IPS DF 4.7 (cell line): ENCODE measurements at regions not wholly inside any gene's neighbourhood (a gene's known extent, or its start where the extent isn't known, plus 50 kb on each side); places are given as distances from the start of the nearest gene placed in this dataset.
A peak's percentile ranks its signal among the peaks of the same experiment; 100 is the strongest.
"Not testable (repeated sequence)": the region's sequence is repeated elsewhere in the genome, so short reads cannot be mapped to it uniquely, and the experiment has no call there.

Experiments used
- DNase-seq: peaks from one replicate; pipeline ENCODE4 v3.0.0-alpha.2; 2013; ENCODE audit warnings: low spot score; ENCODE audit errors: extremely low read depth

DNA sequence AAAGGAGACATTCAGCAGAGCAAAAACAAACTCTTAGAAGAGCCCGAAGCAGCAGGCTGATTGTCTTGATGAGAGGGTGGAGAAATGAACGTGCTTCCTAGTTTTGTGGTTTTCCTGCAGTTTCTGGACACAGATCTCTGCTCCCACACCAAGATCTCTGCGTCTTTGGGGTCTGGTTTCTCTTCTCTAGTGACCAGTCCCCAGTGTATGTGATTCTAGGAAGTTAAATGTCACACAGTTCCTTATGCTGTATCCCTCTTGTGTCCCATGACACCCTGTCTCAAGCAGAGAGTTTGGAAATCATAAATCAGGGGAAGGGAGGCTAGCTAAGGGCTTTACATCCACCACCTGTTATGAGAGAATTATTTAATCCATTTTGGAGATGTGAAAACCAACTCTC is 55.4 kb upstream of the KLF14 start:
- DNase-seq: no peak

DNA sequence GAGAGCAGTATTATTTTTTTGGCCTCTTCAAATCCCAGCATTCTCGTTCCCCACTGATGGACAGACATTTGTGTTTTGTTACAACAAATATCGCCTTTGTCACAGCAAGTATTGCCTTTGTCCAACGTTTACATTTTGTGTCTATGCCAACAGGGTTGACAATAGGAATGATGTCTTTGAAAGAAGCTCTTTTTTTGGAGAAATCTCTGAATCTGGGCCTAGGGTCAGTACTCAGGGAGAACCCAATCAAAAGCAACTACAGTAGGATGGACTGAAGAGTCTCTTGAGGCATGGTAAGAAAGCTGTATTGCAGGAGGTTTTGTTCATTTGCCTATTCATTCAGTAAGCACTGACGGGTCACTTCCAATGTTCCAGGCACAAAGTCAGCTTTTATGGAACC is 57.7 kb upstream of the KLF14 start:
- DNase-seq: no peak

DNA sequence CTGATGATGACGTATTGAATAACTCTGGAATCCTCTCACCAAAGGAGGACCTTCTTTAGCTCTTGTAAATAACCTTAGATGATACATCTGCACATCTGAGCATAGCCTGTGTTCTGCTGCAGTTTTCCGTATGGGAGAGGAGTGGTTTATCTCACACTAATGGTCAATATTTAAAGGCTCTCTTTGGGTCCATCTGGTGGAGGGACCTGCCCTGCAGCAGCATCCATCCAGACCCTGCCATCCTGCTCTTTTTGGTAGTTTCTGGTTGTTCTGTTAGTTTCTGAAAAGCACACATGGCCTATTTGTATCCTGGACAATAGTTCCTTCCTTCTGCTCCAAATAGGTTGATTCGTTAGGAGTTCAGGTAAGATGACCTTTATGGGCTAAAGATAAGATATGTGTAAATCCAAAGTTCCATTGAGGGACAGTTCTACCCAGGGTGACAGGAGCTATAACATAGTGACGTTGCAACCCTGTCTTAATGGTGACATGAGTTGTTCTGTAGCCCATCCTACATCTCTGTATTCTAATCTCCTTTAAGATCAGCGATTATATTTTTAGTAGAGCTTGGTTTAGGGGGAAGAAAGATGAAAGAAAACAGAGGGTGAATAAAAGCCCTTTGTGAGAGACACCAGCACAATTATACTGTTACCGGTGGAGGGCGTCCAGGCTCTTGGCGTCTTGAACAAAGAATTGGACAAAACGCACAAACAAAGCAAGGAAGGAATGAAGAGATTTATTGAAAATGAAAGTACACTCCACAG is 60.0 kb upstream of the KLF14 start:
- no peak for DNase-seq

DNA sequence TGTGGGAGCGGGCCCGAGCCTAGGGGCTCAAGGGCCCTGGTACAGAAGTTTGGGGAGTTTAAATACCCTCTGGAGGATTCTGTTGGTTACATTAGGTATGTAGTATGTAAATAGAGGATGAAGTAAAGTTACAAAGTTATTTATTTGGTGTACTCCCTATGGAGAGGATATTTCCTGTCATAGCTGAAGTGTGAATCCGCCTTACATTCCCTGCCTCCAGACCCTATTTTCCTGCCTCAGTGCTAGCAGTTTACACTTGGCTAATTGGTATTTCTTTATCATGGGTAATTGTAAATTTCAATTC is 60.6 kb upstream of the KLF14 start:
- DNase-seq: no peak

DNA sequence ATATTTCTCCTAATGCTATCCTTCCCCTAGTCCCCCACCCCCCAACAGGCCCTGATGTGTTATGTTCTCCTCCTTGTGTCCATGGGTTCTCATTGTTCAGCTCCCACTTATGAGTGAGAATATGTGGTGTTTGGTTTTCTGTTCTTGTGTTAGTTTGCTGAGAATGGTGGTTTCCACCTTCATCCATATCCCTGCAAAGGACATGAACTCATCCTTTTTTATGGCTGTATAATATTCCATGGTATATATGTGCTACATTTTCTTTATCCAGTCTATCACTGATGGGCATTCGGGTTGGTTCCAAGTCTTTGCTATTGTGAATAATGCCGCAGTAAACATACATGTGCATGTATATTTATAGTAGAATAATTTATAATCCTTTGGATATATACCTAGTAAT is 62.4 kb upstream of the KLF14 start:
- not testable (repeated sequence) for DNase-seq

DNA sequence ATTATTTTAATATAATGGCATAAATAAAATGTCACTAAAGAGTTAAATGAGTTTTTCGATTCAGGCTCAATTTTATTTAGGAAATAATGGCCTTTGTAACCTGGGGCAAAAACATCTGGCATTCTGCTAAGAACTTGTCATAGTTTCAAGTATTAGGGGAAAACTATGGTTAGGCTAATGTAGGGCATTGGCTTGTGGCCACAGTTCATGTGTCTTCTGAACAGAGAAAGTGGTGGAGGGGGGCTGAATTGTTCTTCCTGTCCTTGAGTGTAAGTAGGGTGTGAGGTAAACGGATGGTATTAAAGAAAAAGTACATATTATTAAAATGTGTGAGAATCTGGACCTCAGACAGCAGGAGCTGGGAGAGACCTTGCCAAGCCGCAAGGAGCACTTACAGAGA is 69.1 kb upstream of the KLF14 start:
- no peak for DNase-seq

DNA sequence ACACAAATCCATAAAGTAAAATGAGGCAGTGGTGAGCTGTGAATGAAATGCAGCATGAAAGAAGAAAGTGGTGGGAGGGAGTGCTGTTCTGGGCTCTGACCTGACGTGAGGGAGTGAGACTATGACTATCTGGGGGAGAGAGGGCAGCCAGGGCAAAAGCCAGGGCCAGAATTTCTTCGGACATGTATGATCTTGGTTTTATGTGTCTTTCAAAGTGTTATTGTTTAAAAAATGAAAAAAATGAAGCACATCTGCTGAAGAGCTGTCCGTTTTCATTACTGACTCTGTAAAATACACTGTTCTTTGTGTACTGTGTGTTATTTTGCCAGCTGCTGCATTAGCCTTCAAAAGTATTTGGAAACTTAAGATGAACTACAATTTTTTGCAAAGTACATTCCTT is 70.2 kb upstream of the KLF14 start:
- no peak for DNase-seq

DNA sequence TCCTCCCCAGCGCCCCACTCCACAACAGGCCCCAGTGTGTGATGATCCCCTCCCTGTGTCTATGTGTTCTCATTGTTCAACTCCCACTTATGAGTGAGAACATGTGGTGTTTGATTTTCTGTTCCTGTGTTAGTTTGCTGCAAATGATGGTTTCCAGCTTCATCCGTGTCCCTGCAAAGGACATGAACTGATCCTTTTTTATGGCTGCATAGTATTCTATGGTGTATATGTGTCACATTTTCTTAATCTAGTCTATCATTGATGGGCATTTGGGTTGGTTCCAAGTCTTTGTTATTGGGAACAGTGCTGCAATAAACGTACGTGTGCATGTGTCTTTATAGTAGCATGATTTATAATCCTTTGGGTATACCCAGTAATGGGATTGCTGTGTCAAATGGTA is 78.8 kb upstream of the KLF14 start:
- not testable (repeated sequence) for DNase-seq

DNA sequence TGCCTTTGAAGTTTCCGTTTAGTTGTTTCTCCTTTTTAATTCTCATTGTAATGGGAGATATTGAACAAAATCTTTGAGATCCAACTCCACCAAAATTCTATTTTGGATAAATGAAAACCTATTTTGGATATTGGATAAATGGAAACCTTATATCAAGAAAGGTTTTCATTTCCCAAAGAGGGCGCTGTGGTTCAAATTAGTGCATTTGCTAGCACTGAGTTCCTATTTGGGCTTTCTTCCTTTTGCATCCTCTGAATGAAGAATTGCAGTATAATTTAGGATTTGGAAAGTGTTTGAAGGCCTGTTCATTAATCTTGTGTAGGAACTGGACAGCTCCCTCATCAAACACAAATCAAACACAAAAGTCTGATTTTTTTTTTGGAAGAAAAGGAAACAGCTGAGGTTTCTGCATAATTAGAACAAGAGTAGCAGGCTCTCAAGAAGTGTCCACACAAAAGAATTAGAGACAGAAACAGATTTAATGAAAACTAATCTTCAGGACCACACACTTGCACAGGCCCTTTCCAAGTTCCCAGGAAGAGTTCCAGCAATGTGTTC is 80.8 kb upstream of the KLF14 start:
- DNase-seq: peak; percentile 3

DNA sequence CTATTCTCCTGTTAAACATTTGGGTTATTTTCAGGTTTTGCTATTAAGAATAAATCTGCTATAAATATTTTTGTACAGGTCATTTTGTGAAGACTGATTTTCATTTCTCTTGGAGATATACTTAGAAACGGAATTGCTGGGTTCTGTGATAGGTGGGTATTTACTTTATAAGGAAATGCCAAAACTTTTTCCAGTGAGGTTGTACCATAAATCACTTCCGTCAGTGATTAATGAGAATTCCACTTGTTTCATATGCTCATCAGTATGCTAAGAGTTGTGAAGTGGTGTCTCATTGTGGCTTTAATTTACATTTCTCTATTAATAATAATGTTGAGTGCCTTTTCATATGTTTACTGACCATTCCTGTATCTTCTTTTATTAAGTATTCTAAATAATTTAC is 84.0 kb upstream of the KLF14 start:
- DNase-seq: no peak

DNA sequence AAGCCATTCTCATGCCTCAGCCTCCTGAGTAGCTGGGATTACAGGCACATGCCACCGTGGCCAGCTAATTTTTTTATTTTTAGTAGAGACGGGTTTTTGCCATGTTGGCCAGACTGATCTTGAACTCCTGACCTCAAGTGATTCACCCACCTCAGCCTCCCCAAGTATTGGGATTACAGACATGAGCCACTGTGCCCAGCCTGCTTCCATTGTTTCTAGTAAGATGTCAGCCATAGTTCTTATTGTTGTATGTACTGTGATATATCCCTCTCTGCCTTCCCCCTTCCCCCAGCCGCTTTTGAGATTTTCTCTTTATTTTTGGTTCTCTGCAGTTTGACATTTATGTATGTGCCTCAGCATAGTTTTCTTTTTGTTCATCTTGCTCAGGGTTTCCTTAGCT is 87.9 kb upstream of the KLF14 start:
- DNase-seq: no peak

DNA sequence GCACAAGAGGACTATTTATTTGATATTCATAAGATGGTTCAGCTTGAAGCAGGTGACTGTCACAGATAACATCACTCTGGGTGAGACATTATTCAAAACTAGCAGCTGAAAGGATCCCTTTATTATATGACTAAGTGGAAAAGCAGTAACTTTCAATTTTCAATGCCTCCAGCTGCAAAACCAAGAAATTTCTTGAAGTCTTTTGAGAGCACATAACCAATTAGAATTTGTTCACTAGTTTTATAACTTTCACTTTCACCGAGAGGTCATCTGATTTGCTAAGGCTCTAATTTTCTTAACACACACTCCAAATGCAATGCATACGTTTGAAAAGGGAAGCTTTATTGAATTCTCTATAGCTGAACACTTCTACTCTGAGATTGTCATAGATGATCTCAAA is 88.6 kb upstream of the KLF14 start:
- DNase-seq: no peak

DNA sequence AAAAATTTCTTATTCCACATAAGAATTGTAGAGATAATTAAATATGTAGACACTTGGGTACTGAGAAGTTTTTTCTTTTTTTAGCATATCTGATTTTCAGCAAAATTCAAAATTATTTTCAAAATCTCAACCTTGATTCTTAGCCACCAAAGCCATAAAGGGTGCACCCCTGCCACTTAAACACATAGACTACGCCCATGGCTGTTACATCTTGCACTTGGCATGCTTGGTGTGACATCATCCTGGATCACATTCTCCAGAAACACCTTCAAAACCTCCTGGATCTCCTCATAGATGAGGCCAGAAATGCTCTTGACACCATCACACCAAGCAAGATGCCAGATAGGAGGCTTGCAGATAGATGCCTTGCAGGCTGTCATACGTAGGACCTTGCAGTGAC is 89.1 kb upstream of the KLF14 start:
- DNase-seq: no peak

DNA sequence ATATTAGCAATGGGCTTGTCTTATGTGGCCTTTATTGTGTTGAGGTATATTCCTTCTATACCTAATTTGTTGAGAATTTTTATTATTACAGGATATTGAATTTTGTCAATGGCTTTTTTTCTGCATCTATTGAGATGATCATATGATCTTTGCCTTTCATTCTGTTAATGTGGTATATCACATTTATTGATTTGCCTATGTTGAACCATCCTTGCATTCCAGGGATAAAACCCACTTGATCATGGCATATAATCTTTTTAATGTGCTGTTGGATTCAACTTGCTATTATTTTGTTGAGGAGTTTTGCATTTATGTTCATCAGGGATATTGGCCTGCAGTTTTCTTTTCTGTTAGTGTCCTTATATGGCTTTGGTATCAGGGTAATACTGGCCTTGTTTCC is 91.8 kb upstream of the KLF14 start:
- no peak for DNase-seq

DNA sequence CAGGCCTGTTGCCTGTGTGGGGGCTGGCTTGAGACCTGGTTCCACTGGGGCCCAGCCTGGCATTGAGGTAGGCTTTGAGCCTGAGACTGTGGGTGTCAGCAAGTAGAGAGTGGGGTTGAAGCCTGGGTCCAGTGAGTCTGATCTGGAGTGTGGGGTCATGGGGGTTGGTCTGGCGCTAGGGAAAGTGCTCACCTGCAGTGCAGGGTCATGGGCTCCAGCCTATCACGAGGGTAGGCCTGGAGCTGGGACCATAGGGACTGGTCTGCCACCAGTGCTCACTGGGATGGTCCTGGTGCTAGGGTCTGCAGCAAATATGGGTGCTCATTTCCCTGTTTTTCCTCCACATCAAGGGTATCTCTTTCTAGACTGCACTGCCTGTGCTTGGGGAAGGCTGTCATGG is 95.4 kb upstream of the KLF14 start:
- no peak for DNase-seq

DNA sequence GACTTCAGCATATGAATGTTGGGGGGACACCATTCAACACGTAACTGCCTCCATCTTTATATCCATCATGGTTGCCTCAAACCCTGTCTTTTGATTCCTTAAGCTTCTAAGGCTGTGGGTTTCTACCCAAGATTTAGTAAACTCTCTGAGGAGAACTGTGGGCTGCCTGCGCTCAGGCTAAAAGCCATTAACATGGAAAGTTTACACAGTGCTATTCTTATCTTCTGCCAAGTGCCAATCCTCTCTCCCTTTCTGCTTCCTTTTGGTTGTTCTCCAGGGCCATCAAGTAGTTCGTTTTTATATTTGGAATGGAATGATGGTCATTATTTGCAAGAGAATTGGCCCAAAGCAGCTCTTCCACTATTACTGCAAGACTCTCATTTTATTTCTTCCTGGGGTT is 97.3 kb upstream of the KLF14 start:
- DNase-seq: no peak

DNA sequence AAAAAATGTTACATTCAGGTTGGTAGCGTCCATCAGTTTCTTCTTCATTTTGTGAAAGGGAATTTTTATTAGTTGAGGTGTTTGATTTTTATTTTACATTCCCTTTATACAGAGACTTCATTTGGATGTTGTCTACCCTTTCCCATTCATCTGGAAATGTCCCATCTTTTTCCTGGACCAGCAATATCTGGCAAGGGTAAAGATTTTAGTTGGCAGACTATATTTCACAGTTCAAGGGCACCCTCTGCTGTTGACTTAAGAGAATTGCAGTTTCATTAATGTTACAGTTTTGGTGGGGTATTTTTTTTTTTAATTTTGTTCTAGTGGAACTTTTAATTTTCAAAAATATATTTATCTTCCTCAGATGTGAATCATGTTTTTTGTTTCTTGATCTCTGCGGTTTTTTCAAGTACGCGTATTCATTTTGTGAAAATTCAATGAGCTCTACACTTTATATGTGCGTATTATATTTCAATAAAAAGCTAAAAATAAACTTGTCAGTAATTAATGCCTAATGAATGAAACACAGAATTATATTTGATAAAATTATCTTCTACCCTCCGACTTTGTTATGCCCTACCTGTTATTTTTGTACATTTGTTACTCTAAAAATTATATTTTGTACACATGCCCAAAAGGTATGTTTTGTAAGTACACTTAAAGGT is 97.9 kb upstream of the KLF14 start:
- peak; percentile 1 for DNase-seq

DNA sequence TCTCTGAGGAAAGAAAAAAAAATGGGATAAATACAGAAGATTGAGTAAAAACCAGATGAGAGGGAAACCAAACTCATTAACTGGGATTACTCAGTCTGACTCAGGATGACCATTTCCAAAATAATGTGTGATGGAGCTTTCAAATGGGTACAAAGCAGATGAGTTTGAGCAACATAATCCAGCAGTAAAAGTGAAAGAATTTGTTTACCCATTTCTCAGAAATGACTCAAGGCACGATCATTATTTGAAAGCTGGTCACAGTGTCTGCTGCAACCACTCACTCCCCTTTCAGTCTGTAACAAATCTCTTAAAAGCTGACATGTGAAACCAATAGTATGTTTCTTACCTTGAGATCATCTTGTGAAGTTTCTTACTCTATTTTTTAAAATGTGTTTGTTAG is 104.7 kb upstream of the KLF14 start:
- no peak for DNase-seq

DNA sequence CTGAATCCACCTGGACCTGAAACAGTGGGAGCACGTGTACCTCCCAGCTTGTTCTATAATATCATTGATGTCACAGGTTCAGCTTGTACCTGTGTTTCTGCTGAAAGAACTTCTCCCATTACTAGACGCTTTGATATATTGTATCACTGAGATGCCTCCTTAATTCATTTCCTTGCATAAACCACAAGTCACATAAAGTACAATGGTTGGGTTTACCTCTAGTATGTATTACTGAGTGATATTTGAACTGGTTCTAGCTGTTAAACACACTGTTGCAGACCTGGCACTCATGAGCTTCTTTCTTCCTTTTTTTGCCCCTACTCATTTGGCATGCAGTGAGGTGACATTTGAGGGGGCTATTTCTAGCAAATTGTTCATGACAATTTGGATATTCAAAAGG is 106.6 kb upstream of the KLF14 start:
- no peak for DNase-seq

DNA sequence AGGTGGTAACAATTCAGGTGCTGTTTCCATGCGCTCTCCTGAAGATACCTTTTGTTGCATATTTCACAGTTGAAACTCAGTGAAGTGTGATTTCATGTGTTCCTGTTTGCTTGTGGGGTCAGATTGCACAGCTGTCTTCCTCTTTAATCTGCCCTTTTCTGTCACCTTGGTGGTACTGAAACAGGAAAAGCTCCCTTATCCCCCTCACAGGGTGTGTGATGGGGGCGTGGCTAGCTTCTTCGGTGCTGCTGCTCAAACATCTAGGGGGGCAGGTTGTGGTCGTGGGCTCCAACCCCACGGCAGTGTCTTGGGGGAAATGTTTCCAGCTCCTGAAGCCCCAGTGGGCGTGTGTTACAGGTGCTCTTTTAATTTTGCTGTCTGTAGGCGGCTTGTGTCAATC is 107.4 kb upstream of the KLF14 start:
- DNase-seq: no peak

DNA sequence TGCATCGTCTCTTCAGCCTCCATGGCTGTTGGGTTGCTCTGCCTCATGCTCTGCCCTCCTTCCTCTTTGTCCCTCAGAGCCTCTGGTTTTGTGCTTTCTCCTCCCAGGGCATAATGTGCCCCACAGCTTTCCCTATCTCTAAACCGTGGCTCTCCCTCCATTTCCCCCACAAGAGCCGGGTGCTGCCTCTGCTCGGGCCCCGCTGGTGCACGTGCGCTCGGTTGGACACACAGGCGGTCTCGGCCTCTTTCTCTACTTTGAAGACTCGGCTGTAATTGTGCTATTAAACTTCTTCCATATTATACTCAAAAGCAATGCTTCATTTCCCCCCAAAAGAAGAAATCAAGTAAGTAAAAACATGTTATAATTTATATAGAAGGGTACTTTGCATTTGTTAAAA is 109.7 kb upstream of the KLF14 start:
- DNase-seq: no peak

DNA sequence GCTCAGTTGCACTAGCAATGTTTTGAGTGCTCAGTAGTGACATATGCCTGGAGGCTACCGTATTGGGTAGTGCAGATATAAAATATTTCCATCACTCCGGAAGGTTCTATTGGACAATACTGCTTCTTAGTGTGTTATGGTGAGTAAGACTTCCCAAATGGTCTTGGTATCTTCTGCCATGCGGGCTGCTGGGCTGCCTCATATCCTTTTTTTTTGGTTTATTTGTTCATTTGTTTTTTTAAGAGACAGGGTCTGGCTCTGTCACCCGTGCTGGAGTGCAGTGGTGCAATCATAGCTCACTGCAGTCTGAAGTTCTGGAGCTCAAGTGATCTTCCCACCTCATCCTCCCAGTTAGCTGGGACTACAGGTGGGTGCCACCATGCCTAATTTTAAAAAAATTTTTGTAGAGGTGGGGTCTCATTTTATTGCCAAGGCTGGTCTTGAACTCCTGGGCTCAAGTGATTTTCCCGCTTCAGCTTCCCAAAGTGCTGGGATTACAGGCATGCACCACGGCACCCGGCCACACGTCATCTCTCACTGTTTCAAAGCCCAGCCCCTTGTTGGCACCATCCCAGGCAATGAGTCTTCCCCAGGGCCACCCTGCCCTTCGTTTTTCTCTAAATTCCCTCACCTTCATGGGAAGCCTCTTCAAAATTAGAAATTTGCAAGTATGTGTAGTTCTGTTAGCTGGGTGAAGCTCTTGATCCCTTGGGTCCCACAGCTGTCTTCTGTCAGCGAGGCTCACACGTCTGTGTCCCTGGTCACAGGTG is 111.0 kb upstream of the KLF14 start:
- no peak for DNase-seq
